SK-N-MC (cell line): ENCODE measurements at regions not wholly inside any gene's neighbourhood (a gene's known extent, or its start where the extent isn't known, plus 50 kb on each side); places are given as distances from the start of the nearest gene placed in this dataset.

ENCODE experiments used
- EZH2 ChIP-seq: fragments of 200-600 bp; sonication (generic); IDR thresholded peaks from one replicate; pipeline ENCODE4 v1.6.1; 2017; ENCODE audit warnings: antibody characterized with exemption
- POLR2AphosphoS5 ChIP-seq: IDR thresholded peaks from 2 replicates; pipeline ENCODE4 v1.6.1; 2012; ENCODE audit warnings: mild to moderate bottlenecking, low read depth, low read length, borderline replicate concordance

GRCh38 chr10:121373411-121373810 lies 224.8 kb downstream of the FGFR2 start:
- no peak for TF ChIP-seq EZH2
- TF ChIP-seq POLR2AphosphoS5 = no peak
